ENCODE measurements at regions not wholly inside any gene's neighbourhood (a gene's known extent, or its start where the extent isn't known, plus 50 kb on each side); places are given as distances from the start of the nearest gene placed in this dataset.
"Not testable (repeated sequence)": the region's sequence is repeated elsewhere in the genome, so short reads cannot be mapped to it uniquely, and the experiment has no call there.

DNA sequence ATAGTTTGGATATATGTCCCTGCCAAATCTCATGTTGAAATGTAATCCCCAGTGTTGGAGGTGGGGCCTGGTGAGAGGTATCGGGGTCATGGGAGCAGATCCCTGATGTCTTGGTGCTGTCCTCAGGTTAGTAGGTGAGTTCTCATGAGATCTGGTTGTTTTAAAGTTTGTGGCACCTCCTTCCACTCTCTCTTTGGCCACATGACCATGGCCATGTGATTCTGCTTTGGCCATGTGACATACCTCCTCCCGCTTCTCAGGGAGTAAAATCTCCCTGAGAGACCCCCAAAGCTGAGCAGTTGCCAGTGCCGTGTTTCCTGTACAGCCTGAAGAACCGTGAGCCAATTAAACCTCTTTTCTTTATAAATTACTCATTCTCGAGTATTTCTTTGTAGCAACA, 178.0 kb downstream of the GOLGA6L6 start:
- FAIRE-seq: not testable (repeated sequence)

DNA sequence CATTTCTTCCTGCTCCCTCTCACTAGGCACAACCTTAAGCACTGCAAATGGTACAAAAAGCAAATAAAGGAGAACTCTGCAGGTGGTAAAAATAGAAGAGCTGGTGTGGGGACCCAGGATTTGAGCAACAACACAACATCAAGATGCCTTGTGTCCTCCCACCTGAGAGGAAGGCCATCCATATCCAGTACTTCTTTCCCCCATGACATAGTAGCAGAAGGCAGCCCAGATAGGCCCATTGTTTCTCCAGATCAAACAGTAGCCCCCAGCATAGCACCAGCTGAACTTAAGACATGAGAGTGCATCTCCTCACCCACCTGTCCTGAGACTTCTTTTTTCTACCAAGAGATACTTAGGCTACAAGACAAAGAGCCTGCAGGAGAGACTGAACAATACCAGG, 180.5 kb downstream of the GOLGA6L6 start:
- FAIRE-seq: no peak

DNA sequence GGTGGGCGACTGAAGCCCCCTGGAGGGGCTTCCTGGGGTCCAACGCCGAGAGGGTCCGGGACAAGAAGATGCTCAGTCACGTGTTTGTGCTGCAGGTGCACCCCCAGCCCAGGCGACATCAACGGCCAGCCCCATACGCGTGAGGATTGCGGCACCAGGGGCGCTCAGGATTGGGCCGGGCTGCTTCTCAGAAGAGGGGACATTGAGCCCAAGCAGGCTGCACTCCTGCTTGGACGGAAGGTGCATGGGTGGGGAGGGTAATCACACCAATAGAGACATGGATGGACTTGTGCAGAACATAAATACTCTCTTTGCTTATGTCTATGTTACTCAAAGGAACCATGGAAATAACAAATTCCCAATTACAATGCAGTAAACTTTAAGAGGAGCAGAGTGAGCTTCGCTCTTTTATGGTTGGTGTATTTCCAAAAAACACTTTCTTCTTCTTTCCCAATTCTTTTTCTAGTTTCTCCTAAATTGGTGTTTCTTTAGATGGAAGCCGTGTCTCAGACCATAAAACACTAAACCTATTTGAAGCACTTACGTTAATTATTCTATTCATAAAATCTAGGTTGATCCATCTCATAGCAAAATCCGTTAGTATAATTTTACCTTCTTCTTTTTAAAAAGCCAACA, 182.7 kb downstream of the GOLGA6L6 start:
- FAIRE-seq: no peak

DNA sequence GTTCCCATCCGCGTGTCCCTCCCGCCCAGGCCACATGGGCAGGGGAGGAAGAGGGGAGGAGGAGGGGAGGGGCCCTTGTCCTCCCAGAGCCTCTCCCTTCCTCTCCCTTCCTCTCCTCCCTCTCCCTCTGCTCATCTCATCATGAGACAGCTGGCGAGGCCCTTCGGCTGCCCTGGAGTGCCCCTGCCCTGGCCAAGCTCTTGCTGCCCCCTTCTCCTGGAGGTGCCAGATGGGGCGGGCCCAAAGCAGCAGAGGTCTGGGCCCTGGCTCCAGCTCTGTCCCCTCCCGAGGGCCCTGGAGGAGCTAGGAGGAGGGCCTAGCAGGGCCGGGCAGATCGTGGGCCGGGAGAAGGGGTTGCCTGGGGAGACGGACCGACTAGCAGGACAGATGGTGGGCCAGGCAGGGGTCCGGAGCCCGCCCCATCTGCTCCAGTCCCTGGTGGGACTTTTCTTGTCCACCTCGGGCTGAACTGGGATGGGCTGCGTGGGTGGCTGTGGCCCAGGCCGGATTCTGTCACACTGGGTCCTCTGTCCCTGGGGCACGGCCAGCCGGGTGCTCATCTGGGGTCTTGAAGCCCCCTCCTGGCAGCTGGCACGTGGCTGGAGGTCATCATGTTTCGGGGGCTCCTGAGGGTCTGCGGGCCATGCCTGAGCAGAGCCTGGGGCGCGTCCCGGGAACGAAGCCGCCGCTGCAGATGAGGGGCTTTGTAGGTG, 183.4 kb downstream of the GOLGA6L6 start:
- no peak for FAIRE-seq

DNA sequence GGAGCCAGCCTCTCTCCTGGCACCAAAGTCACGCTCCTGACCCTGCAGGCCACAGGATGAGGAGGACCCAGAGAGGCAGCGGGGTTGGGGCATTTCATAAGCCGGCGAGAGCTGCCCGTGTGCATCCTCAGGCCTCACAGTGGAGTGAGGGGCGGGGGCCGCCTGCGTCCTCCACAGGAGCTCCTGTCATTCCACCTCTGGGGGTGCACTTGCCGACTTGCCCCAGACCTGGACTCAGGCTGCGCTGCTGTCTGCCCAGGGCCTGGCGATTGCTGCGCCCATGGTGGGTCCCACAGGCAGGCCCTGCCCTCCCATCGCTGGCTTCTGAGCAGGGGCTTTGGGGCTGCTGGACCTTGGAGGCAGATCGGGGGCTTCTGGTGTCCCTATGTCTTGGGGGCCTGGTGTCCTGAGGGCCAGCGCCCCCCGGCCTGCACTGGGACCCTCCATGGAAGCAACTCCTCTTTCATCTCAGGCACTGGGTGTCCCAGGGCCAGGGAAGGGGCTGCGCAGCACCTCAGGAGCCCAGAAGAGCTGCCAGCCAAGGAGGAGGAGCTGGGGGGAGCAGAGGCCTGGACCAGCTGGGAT, 184.0 kb downstream of the GOLGA6L6 start:
- FAIRE-seq: no peak

DNA sequence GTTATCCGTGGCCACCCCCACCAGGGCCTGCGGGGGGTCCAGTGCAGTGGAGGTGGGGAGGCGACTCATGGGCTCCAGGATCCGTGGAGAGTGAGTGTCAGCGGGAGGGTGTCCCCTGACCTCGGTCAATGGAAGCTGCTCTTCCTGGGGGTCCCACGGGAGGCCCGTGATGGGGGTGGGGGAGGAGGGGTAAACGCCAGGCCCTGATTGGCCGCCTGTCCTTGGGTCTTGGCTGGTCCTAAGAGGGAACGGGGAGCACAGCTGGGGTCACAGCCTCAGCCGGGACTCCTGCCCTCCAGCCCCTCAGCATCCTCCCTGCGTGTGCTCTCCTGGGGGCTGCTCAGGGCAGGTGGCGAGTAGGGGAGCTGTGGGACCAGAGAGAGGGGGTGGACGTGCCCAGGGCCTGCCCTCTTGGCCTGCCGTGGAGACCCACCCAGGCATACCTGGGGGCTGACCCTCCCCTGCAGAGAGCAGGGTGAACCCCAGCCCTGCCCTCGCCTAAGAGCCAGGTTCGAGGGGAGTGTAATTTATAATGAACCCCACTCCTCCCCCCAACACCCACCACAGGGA, 184.6 kb downstream of the GOLGA6L6 start:
- no peak for FAIRE-seq

DNA sequence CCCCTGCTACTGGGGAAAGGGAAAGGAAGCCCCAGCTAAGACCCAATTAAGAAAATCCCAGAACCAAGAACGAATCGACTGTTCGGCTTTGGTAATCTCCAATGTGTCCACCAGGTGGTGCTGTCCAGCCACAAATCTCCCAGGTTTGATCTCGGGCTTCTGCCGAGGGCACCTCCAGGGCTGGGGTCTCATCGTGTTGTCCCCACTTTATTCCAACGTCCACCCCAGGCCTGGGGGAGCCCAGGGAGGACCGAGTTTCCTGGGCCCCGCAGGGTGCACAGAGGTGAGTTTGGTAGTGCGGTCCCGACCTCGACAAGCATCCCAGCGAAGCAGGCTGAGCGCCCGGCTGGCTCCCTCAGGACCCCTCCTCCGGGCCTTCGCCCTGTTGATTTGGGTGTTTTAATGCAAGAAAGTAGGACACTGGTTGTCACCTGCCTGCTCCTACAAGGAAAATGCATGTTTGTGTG, 185.1 kb downstream of the GOLGA6L6 start:
- no peak for FAIRE-seq

DNA sequence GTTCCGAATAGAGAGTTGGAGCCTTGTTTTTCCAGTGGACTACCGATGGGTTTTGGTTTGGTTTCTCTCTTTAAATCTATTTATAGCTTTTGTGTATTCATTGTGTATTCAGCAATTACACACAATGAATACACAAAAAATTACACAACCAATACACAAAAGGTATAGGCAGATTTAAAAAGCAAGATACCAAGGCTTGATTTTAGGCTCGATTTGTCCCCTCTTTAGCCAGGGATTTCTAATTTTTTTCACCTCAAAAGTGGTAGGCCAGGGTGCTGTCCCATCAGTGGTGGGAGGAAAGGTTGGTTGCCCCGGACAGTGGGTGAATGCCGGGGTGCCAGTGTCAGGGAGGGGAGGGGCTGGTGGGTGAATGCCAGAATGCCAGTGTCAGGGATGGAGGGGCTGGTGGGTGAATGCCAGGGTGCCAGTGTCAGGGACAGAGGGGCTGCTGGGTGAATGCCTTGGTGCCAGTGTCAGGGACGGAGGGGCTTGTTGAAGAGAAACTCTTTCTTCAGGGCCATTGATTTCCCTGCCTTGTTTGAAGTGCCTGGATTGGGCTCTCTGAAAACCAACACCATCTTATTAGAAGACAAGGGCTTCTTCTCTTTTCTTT, 186.2 kb downstream of the GOLGA6L6 start:
- FAIRE-seq: no peak

DNA sequence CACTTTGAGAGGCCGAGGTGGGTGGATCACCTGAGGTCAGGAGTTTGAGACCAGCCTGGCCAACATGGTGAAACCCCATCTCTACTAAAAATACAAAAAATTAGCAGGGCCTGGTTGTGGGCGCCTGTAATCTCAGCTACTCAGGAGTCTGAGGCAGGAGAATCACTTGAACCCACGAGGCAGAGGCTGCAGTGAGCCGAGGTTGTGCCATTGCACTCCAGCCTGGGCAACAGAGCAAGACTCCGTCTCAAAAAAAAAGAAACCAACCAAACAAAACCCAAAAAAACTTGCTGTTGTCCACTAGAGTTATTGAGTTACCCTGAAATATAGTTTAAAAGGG, 186.7 kb downstream of the GOLGA6L6 start:
- FAIRE-seq: not testable (repeated sequence)

DNA sequence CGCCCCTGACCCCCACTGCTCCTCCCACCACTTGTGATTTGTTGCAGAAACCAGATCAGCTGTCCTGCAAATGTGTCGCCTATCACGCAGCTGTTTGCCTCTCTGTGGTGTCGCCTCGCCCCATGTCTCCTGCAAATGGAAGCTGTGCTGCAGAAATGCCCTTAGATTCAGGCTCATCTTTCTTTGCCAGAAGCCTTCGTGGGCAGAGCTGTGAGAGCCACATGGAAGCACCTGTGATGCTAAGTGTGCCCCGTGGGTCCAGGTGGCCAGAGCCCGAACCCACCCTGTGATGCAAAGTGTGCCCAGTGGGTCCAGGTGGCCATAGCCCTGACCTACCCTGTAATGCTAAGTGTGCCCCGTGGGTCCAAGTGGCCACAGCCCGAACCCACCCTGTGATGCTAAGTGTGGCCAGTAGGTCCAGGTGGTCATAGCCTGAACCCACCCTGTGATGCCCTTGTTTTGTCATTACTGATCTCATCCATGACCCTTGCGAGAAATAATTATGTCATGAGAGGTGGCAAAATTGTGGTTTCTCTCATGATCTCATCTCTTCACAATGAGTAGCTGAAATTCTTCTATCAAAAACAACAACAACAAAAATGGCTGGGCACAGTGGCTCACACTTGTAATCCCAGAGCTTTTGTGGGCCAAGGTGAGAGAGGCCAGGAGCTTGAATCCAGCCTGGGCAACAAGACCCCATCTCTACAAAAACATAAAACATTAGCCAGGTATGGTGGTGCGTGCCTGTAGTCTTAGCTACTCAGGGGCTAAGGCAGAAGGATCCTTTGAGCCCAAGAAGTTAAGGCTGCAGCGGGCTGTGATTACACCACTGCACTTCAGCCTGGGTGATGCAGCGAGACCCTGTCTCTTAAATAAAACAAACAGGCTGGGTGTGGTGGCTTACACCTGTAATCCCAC, 187.4 kb downstream of the GOLGA6L6 start:
- FAIRE-seq: no peak

DNA sequence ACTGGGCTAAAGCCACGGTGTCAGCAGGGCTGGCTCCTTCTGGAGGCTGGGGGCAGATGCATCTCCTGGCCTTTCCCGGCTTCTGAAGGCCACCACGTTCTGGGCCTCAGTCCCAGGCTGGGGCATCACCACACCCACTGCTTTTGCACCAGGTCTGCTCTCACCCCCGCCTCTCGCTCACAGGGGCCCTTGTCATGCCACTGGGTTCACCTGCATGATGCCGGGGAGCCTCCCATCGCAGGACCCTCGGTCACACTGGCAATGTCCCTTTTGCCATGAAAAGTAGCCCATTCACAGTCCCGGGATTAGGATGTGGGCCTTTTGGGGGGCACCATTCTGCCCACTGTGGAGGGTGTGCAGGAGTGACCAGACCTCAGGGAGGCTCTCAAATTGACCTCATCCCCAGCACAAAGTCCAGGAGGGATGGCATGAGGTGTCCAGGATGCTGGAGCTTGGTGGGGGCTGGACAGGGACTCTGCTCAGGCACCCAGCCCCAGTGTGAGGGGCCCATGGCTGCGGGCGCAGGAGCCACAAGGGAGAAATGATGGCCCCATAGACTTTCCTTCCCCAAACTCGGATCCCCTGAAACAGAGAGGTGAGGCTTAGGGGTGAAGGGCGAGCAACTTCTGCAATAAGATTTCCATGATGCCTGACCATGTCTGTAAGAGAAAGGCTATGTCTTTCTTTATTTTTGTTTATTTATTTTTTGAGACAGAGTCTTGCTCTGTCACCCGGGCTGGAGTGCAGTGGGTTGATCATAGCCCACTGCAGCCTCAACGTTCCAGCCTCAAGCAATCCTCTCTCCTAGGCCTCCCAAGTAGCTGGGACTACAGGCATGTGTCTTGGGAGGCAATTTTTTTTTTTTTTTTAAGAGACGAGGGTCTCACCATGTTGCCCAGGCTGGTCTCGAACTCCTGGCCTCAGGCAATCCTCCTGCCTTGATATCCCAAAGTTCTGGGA, 189.1 kb downstream of the GOLGA6L6 start:
- FAIRE-seq: no peak

DNA sequence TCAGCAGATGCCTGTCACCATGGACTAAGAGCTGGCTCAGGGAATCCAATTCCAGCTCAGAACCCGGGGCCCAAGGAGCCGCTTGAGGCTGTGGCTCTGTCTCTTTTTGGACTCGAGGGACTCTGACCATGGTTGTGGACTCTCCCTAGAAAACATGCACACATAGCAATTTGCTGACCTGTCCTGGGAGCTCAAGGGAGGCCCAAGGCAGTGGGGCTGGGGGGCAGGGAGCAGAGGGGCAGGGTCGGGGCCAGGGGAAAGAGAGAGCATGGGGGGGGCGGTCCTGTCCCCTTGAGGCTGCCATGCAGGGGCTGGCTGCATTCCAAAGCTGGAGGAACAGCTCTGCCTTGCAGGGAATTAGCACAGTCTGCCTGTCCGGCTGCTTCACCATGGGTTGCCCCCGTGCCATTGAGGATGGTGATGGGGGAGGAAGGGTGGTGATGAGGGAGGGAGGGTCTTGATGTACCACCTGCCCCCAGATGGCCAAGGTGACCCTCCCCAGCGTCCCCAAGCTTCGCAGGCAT, 190.1 kb downstream of the GOLGA6L6 start:
- no peak for FAIRE-seq

DNA sequence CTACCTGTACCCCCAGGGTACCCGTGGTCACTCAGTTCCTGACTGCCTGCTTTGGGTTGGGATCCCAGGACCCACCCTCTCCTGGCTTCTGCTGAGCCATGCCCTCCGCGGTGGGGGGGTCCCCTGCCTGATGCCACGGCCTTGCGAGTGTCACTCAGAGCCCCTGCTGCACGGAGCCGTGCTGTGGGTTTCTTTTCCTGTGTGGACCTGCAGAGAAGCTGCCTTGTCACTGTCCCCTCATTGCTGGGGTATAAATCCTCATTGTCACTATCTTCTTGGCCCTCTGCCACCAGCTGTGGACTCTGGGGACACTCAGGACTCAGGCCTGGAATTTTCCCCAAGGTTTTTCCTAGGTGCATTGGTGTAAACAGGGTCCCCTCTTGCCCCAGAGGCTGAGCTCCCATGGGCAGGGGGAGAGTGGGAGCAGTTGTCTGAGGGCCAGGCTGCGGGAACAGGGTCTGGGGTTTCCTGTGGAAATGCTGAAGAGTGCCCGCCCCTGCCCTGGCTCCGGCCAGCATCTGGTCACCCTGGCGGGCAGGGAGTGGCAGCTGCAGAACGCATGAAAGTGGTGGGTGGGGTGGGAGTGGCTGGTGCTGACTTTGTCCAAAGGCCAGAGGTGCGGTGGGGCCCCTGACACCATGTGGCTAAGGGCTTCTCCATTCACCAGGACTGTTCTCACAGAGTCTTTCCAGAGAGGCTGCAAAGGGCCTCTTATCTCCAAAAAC, 191.7 kb downstream of the GOLGA6L6 start:
- no peak for FAIRE-seq

DNA sequence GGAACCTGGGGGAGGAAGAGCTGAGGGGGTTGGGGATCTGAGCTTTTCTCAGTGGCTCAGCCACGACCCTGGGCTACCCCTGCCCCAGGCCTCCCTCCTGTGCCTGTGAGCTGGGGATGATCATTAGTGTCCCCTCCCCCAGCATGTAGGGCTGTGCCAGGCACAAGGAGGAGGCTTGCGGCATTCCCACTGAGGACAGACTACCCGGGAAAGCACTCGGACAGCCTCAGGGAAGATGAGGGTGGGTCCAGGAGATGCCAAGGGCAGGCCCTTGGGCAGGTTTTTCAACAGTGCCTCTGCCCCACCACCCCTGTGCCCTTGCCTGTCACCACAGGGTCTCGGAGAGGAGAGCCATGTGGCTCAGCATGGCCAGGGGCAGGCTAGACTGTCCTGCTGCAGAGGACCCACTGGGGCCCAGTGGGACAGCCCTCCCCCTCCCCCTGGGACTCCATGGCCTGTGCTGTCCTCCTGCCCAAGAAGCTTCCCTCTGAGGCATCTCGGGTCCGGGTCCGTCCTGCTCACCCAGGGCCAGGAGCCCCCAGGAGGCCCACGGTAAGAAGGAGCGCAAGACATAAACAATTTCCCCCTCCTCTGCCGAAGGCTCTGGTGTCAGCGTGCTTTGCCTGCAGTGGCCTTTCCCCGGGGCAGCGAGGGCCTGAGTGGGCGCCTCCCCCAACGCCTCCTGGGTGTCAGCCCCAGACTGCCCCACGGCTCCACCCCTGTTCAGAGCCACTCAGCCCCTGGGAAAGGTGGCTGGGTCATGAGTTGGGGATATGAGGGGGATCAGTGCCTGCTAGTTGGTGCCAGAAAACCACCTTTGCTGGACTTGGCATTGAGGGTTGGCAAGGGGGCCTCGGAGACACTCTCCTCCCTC, 192.5 kb downstream of the GOLGA6L6 start:
- FAIRE-seq: no peak

DNA sequence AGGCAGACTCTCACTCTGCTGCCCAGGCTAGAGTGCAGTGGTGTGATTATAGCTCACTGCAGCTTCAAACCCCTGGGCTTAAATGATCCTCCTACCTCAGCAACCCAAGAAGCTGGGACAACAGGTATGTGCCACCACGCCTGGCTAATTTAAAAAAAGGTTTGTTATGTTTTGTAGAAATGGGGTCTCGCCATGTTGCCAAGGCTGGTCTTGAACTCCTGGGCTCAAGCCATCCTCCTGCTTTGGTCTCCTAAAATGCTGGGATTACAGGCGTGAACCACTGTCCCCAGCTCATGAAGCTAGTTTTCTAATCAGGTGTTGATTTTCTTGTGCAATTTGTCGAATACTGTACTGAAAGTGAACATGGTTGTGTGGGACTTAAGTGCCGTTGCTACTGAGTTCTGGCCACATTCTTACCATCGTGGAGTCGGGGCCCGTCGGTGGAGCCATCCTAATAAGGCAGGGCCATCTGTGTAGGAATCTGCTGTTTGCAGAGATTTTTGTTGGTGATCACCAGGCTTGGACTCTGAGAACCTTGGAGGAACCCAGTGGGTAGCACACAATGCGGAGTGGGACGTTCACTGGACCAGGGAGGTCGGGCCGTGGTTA, 193.2 kb downstream of the GOLGA6L6 start:
- FAIRE-seq: no peak

DNA sequence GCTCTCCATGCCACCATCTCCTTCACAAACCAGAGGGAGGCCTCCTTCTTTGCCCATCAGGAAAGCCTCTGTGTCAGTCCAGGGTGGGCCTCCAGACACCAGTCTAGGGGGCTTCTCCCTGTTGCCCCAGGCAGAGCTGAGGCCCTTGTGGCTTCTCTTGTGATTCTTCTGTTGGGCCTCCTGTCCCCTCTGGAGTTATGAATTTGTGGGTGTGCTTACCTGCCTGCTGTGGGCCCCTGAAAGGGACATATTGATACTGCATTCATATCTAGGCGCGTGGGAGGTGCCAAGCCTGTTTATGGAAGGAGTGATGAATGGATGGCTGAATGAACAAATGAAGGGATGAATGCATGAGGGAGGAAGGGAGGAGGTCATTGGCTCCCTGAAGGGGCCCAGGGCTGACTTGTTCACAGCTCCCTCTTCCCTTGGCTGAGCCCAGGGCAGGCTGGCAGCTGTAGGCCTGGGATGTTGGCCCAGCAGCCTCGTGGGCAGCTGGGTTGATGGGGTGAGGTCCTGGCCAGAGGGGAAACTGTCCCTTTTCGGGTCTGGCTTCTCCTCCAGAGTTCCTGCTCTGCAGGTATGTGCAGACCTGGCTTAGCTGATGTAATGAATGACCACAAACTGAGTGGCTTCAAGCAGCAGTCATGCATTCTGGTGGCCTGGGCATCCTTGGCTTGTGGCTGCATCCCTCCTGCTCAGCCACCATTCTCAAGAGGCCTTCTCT, 195.4 kb downstream of the GOLGA6L6 start:
- FAIRE-seq: no peak

DNA sequence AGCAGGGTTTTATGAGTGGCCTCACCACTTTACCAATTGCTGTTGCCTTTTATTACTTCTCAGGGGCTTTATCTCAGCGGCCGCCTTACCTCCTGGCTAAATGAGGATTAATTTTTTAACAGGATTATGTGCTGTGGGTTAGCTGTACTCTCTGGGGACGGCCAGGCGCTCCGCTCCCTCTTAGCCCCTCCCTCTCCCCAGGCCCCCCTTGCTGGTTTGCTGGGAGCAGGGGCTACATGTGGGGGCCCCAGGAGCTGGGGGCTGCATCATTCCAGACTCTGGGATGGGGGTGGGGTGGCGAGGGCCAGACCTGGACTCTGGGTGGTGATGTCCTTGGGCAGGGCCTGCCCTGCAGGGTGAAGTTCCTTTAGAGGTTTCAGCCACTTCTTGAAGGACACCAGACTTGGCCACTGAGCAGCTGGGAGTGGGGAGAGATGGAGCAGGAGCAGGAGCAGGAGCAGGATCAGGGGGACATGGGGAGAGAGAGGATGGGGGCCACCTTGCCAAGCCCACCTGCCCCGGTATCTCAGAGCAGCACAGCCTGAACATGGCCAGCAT, 196.1 kb downstream of the GOLGA6L6 start:
- no peak for FAIRE-seq
